HCT116 (cell line): ENCODE measurements at regions not wholly inside any gene's neighbourhood (a gene's known extent, or its start where the extent isn't known, plus 50 kb on each side); places are given as distances from the start of the nearest gene placed in this dataset.
"Not testable (repeated sequence)": the region's sequence is repeated elsewhere in the genome, so short reads cannot be mapped to it uniquely, and the experiment has no call there.

Source experiments
- ATAC-seq: fragments of 200-7000 bp; cut with Tn5 transposase; 2 replicates; pipeline ENCODE4 v1.9.1; 2020; ENCODE audit warnings: mild to moderate bottlenecking, moderate library complexity
- BruUV-seq: library from RNA; stranded (reverse); fragments of 400-500 nt; replicated peaks from 2 replicates; lab custom pipeline; 2021; lab: Mats Ljungman, UMichigan
- CTCF ChIA-PET: fragments of 300-600 bp; sonication (Branson Sonifier 250); formaldehyde crosslinking; loops from one replicate; lab custom pipeline; 2021; ENCODE audit warnings: antibody characterized with exemption; lab: Charles Lee
- POLR2A ChIA-PET: fragments of 300-600, 350-600 bp; sonication (Branson Sonifier 250); formaldehyde crosslinking; loops from one replicate; lab custom pipeline; 2021; ENCODE audit warnings: antibody characterized with exemption; lab: Charles Lee
- RAD21 ChIA-PET, 2 experiments: fragments of 300-600 bp; sonication (Branson Sonifier 250); formaldehyde crosslinking; loops; one replicate each; lab custom pipeline; 2023; ENCODE audit warnings: low total read pairs in 2 of 2; ENCODE audit not compliant: uncharacterized antibody in 2 of 2, unreplicated experiment in 2 of 2, low non-redundant PET in 1 of 2; lab: Charles Lee
- DNase-seq: peaks from one replicate; pipeline ENCODE4 v3.0.0-alpha.2; 2010; ENCODE audit warnings: low read depth, low spot score
- H2AFZ ChIP-seq: fragments of 200-600 bp; shearing (Covaris generic), sonication (generic); 2 replicates; pipeline ENCODE4 v1.6.1; 2017; ENCODE audit warnings: low read depth, mixed run types, mixed read lengths, antibody characterized with exemption, low read length; ENCODE audit not compliant: poor library complexity, severe bottlenecking
- H3K27ac ChIP-seq: 2 replicates; pipeline ENCODE4 v1.5.1; 2012; ENCODE audit warnings: low read depth, low read length
- H3K27me3 ChIP-seq: fragments of 200-600 bp; sonication (generic); 2 replicates; pipeline ENCODE4 v1.6.1; 2016; ENCODE audit warnings: mixed run types, low read length, mixed read lengths; ENCODE audit not compliant: insufficient read depth
- H3K36me3 ChIP-seq, 2 experiments: fragments of 200-500 bp in 1 of 2; fragments of 200-600 bp in 1 of 2; sonication (Bioruptor generic) in 1 of 2; sonication (generic) in 1 of 2; 2 replicates each; pipeline versions ENCODE4 v1.5.1 to v1.6.1; 2014 to 2016; ENCODE audit warnings: low read length in 2 of 2, inconsistent platforms in 1 of 2, mixed read lengths in 1 of 2, mixed run types in 1 of 2; ENCODE audit not compliant: insufficient read depth in 2 of 2, control insufficient read depth in 1 of 2
- H3K4me1 ChIP-seq, 2 experiments: fragments of 200-600 bp in 1 of 2; sonication (generic) in 1 of 2; 2 replicates each; pipeline versions ENCODE4 v1.5.1 to v1.6.1; 2012 to 2017; ENCODE audit warnings: low read length in 2 of 2, inconsistent platforms in 1 of 2, mild to moderate bottlenecking in 1 of 2, mixed read lengths in 1 of 2, mixed run types in 1 of 2, moderate library complexity in 1 of 2; ENCODE audit not compliant: insufficient read depth in 2 of 2, control insufficient read depth in 1 of 2
- H3K4me2 ChIP-seq: fragments of 200-600 bp; sonication (generic); 2 replicates; pipeline ENCODE4 v1.6.1; 2017; ENCODE audit warnings: mixed run types, low read length, mixed read lengths
- H3K4me3 ChIP-seq, 2 experiments: fragments of 200-600 bp in 1 of 2; sonication (generic) in 1 of 2; replicated peaks in 1 of 2; 2 replicates each; pipeline ENCODE4 v1.5.1; 2011 to 2016; ENCODE audit warnings: low read length in 2 of 2, control low read depth in 1 of 2, low read depth in 1 of 2, mild to moderate bottlenecking in 1 of 2, mixed read lengths in 1 of 2, mixed run types in 1 of 2
- H3K79me2 ChIP-seq: fragments of 200-600 bp; sonication (generic); 2 replicates; pipeline ENCODE4 v1.6.1; 2017; ENCODE audit warnings: mild to moderate bottlenecking, mixed run types, low read length, moderate library complexity, mixed read lengths; ENCODE audit not compliant: insufficient read depth
- H3K9ac ChIP-seq: fragments of 200-600 bp; sonication (generic); 2 replicates; pipeline ENCODE4 v1.6.1; 2016; ENCODE audit warnings: low read length, mixed read lengths
- H3K9me2 ChIP-seq: fragments of 200-600 bp; sonication (generic), shearing (Covaris generic); 2 replicates; pipeline ENCODE4 v1.6.1; 2017; ENCODE audit warnings: mixed run types, mild to moderate bottlenecking, moderate library complexity; ENCODE audit not compliant: insufficient read depth
- H3K9me3 ChIP-seq, 2 experiments: fragments of 200-500 bp in 1 of 2; fragments of 200-600 bp in 1 of 2; sonication (Bioruptor generic) in 1 of 2; sonication (generic) in 1 of 2; 2 replicates each; pipeline ENCODE4 v1.6.1; 2014 to 2017; ENCODE audit warnings: low read length in 2 of 2, mixed read lengths in 2 of 2, inconsistent platforms in 1 of 2, low read depth in 1 of 2, mild to moderate bottlenecking in 1 of 2, mixed run types in 1 of 2, moderate library complexity in 1 of 2; ENCODE audit not compliant: control insufficient read depth in 1 of 2, insufficient read depth in 1 of 2
- H4K20me1 ChIP-seq: fragments of 200-600 bp; sonication (generic), shearing (Covaris generic); 2 replicates; pipeline ENCODE4 v1.6.1; 2017; ENCODE audit warnings: mixed run types, mild to moderate bottlenecking, moderate library complexity; ENCODE audit not compliant: insufficient read depth
- EZH2 ChIP-seq: fragments of 200-600 bp; sonication (generic); IDR thresholded peaks from 2 replicates; pipeline ENCODE4 v1.6.1; 2017; ENCODE audit warnings: antibody characterized with exemption, mixed run types
- JUND ChIP-seq: IDR thresholded peaks from 2 replicates; pipeline ENCODE4 v1.6.1; 2012
- YY1 ChIP-seq: IDR thresholded peaks from 2 replicates; pipeline ENCODE4 v1.6.1; 2011; ENCODE audit warnings: low read length, low read depth, moderate library complexity, mild to moderate bottlenecking; ENCODE audit not compliant: insufficient replicate concordance; ENCODE audit errors: extremely low read depth
- intact Hi-C: fragments of 100-400 bp; cut with micrococcal nuclease; formaldehyde crosslinking; loops from 2 replicates; pipeline ENCODE4 v1.10.0; 2022
- TF ChIP-seq, protein P1 (sequence below): IDR thresholded peaks from 2 replicates; pipeline ENCODE4 v1.6.1; 2011; ENCODE audit warnings: mild to moderate bottlenecking, low read length, moderate library complexity; ENCODE audit not compliant: insufficient replicate concordance; ENCODE audit errors: extremely low read depth
- TF ChIP-seq, protein P2 (sequence below): IDR thresholded peaks from 2 replicates; pipeline ENCODE4 v1.6.1; 2012

DNA sequence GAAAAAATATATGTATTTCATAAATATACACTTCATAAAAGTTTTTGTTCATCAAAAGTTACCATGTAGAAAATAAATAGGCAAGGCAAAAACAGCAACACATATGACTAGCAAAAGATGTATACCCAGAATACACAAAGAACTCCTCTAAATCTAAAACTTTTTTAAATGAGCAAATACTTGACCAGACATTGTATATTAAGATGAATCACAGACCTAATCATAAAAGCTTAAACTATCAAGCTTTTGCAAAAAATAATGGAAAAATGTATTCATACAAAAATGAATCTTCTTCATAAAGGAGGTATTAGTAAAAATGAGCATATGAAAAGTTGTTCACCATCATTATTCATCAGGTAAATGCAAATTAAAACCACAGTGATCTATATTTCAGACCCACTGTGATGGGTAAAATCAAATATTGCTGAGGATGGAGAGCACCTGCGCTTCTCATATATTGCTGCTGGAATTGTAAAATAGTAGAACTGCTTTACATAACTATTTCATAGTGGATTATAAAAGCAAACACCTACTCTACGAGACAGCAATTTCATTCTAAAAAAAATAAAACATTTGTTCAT is 78.3 kb upstream of the RGS1 start:
- Histone ChIP-seq H3K27me3 (no peaks in the 10 kb centered on the region), H3K9me2 (no peaks in the 10 kb centered on the region), H3K36me3 (no peaks in the 10 kb centered on the region), H3K27ac (no peak overlapping the region), H3K4me3 (no peak overlapping the region), H3K9me3 (no peaks in the 10 kb centered on the region), H3K4me2 (no peak overlapping the region), H3K4me1 (no peaks in the 10 kb centered on the region), H3K79me2 (no peaks in the 10 kb centered on the region), H4K20me1 (no peaks in the 10 kb centered on the region), H3K9ac (no peak overlapping the region), H2AFZ (no peak overlapping the region)
- DNase-seq (no peak), ATAC-seq (no peak)
- no TSS peak for BruUV-seq
- RAD21 ChIA-PET: no interaction called here
- POLR2A ChIA-PET: no interaction called here
- intact Hi-C loops: no loop called here
- TF ChIP-seq, protein P1, sequence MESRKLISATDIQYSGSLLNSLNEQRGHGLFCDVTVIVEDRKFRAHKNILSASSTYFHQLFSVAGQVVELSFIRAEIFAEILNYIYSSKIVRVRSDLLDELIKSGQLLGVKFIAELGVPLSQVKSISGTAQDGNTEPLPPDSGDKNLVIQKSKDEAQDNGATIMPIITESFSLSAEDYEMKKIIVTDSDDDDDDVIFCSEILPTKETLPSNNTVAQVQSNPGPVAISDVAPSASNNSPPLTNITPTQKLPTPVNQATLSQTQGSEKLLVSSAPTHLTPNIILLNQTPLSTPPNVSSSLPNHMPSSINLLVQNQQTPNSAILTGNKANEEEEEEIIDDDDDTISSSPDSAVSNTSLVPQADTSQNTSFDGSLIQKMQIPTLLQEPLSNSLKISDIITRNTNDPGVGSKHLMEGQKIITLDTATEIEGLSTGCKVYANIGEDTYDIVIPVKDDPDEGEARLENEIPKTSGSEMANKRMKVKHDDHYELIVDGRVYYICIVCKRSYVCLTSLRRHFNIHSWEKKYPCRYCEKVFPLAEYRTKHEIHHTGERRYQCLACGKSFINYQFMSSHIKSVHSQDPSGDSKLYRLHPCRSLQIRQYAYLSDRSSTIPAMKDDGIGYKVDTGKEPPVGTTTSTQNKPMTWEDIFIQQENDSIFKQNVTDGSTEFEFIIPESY: no peak
- TF ChIP-seq JUND: no peak
- TF ChIP-seq, protein P2, sequence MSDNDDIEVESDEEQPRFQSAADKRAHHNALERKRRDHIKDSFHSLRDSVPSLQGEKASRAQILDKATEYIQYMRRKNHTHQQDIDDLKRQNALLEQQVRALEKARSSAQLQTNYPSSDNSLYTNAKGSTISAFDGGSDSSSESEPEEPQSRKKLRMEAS: no peak
- TF ChIP-seq YY1: no peak
- TF ChIP-seq EZH2: no peak
- CTCF ChIA-PET: no interaction called here

DNA sequence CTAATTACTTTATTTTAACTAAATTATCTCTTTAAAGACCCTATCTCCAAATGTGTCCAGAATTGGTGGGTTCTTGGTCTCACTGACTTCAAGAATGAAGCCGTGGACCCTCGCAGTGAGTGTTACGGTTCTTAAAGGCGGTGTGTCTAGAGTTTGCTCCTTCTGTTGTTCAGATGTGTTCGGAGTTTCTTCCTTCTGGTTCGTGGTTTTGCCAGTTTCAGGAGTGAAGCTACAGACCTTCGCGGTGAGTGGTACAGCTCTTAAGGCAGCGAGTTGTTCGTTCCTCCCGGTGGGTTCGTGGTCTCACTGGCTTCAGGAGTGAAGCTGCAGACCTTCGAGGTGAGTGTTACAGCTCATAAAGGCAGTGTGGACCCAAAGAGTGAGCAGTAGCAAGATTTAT is 77.5 kb upstream of the RGS1 start:
- H2AFZ ChIP-seq, H3K27me3 ChIP-seq, ATAC-seq, H3K27ac ChIP-seq, POLR2A ChIA-PET, CTCF ChIA-PET, H3K79me2 ChIP-seq, intact Hi-C loops, H3K36me3 ChIP-seq, H3K4me1 ChIP-seq, H3K9ac ChIP-seq, H3K4me3 ChIP-seq, BruUV-seq, DNase-seq, H3K9me2 ChIP-seq, H3K4me2 ChIP-seq, H3K9me3 ChIP-seq, RAD21 ChIA-PET, H4K20me1 ChIP-seq: not testable (repeated sequence)

DNA sequence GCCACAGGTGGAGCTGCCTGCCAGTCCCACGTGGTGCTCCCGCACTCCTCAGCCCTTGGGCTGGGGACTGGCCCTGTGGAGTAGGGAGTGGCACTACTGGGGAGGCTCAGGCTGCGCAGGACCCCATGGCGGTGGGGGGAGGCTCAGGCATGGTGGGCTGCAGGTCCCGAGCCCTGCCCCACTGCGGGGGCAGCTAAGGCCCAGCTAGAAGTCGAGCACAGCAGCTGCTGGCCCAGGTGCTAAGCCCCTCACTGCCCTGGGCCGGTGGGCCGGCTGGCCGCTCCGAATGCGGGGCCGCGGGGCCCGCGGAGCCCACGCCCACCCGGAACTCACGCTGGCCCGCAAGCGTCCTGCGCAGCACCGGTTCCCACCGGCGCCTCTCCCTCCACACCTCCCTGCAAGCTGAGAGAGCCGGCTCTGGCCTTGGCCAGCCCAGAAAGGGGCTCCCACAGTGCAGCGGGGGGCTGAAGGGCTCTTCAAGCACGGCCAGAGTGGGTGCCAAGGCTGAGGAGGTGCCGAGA is 76.5 kb upstream of the RGS1 start:
- intact Hi-C loops: not testable (repeated sequence)

More for the DNA sequence above, 76.5 kb upstream of the RGS1 start:
- H3K4me2 ChIP-seq, H3K27me3 ChIP-seq, CTCF ChIA-PET, H3K9me3 ChIP-seq, H2AFZ ChIP-seq, H3K4me1 ChIP-seq, H3K79me2 ChIP-seq, H3K9ac ChIP-seq, H3K27ac ChIP-seq, H3K36me3 ChIP-seq, DNase-seq, RAD21 ChIA-PET, H3K9me2 ChIP-seq, H3K4me3 ChIP-seq, POLR2A ChIA-PET, ATAC-seq, H4K20me1 ChIP-seq, BruUV-seq: not testable (repeated sequence)
